ENCODE measurements at regions not wholly inside any gene's neighbourhood (a gene's known extent, or its start where the extent isn't known, plus 50 kb on each side); places are given as distances from the start of the nearest gene placed in this dataset.

- no peak for TF ChIP-seq CTCF (IDR thresholded peaks at IDR 0.05)
- TF ChIP-seq REST (IDR thresholded peaks at IDR 0.05; ENCODE audit: insufficient read depth in 1 of 2, low read depth in 2 of 2, low read length in 1 of 2): no peak
- no peak for TF ChIP-seq POLR2AphosphoS5 (IDR thresholded peaks at IDR 0.05; ENCODE audit: low read depth, low read length)
Measured at GRCh38 chr6:130755368-130756034, 71.7 kb upstream of the SMLR1 start.
